Thyroid gland (tissue), 4 donors: ENCODE measurements at regions not wholly inside any gene's neighbourhood (a gene's known extent, or its start where the extent isn't known, plus 50 kb on each side); places are given as distances from the start of the nearest gene placed in this dataset.

ENCODE experiments used
- DNase-seq, 2 donors: peaks; one replicate each; pipeline ENCODE4 v3.0.0-alpha.2; 2019
- H3K27ac ChIP-seq, 3 donors: fragments of 200-600 bp; sonication (generic); 1 replicate in 2 of 3; 2 replicates in 1 of 3; pipeline ENCODE4 v1.5.1; 2016 to 2019; ENCODE audit warnings: mild to moderate bottlenecking in 1 of 3, moderate library complexity in 1 of 3
- H3K27me3 ChIP-seq: fragments of 200-600 bp; sonication (generic); one replicate; pipeline ENCODE4 v1.5.1; 2019
- H3K36me3 ChIP-seq, 2 donors: fragments of 200-600 bp; sonication (generic); one replicate each; pipeline ENCODE4 v1.5.1; 2016 to 2019
- H3K4me1 ChIP-seq, 2 donors: fragments of 200-600 bp; sonication (generic); one replicate each; pipeline ENCODE4 v1.5.1; 2017 to 2019
- H3K4me3 ChIP-seq, 3 donors: fragments of 200-600 bp; sonication (generic); replicated peaks in 1 of 3; 1 replicate in 2 of 3; 2 replicates in 1 of 3; pipeline ENCODE4 v1.5.1; 2016; ENCODE audit warnings: mild to moderate bottlenecking in 1 of 3
- H3K9me3 ChIP-seq: fragments of 200-600 bp; sonication (generic); one replicate; pipeline ENCODE4 v1.5.1; 2017
- CTCF ChIP-seq, 6 experiments: fragments of 200-600 bp in 3 of 6; fragments of 450-650 bp in 3 of 6; sonication (generic) in 3 of 6; IDR thresholded peaks; one replicate each; pipeline ENCODE4 v1.5.1; 2016 to 2019; ENCODE audit warnings: antibody characterized with exemption in 6 of 6, mild to moderate bottlenecking in 2 of 6, inconsistent platforms in 1 of 6, moderate library complexity in 1 of 6
- POLR2A ChIP-seq, 2 donors: fragments of 450-650 bp; IDR thresholded peaks; one replicate each; pipeline ENCODE4 v1.6.1; 2017; ENCODE audit warnings: antibody characterized with exemption in 2 of 2, mild to moderate bottlenecking in 2 of 2, moderate library complexity in 1 of 2
- WGBS, 2 donors: methylation state at CpG; one replicate each; pipeline ENCODE4 v1.1.5; 2017; 5-methylcytosine and 5-hydroxymethylcytosine counted together
- intact Hi-C: fragments of 100-400 bp; cut with DNase I; formaldehyde crosslinking; loops from one replicate; pipeline ENCODE4 v1.15.1; 2023

- intact Hi-C loops = no loop called here
- no peaks in the 10 kb centered on the region for H3K4me1 ChIP-seq
- 74 to 86% methylated on average over 1 of the region's 1 CpG for WGBS, 2 donors
These were observed 616.2 kb downstream of the DNAH5 start for GRCh38 chr5:13328316-13328715.

GRCh38 chr5:13325765-13326164, 618.7 kb downstream of the DNAH5 start:
- intact Hi-C loops = no loop called here
- WGBS, 2 donors = 45 to 49% methylated on average over 1 of the region's 1 CpG
- no peaks in the 10 kb centered on the region for H3K4me1 ChIP-seq
- no peak for DNase-seq
- no peak overlapping the region for H3K27ac ChIP-seq
- no peak overlapping the region for H3K4me3 ChIP-seq
- H3K9me3 ChIP-seq = no peaks in the 10 kb centered on the region
- TF ChIP-seq CTCF (IDR thresholded peaks at IDR 0.05) (no peak), POLR2A (IDR thresholded peaks at IDR 0.05) (no peak)
- no peaks in the 10 kb centered on the region for H3K36me3 ChIP-seq
- no peaks in the 10 kb centered on the region for H3K27me3 ChIP-seq

More at GRCh38 chr5:13328316-13328715, 616.2 kb downstream of the DNAH5 start:
- TF ChIP-seq CTCF (IDR thresholded peaks at IDR 0.05) (no peak), POLR2A (IDR thresholded peaks at IDR 0.05) (no peak)
- no peak for DNase-seq
- H3K27ac ChIP-seq = no peak overlapping the region
- H3K36me3 ChIP-seq = no peaks in the 10 kb centered on the region
- no peaks in the 10 kb centered on the region for H3K27me3 ChIP-seq
- H3K9me3 ChIP-seq = no peaks in the 10 kb centered on the region
- H3K4me3 ChIP-seq = no peak overlapping the region

- TF ChIP-seq CTCF (IDR thresholded peaks at IDR 0.05) (no peak), POLR2A (IDR thresholded peaks at IDR 0.05) (no peak)
- Histone ChIP-seq H3K27ac (no peak overlapping the region), H3K36me3 (no peaks in the 10 kb centered on the region), H3K9me3 (no peaks in the 10 kb centered on the region), H3K27me3 (no peaks in the 10 kb centered on the region), H3K4me3 (no peak overlapping the region), H3K4me1 (no peaks in the 10 kb centered on the region)
- no peak for DNase-seq
- intact Hi-C loops = no loop called here
These were observed 621.7 kb downstream of the DNAH5 start for GRCh38 chr5:13322769-13323168.

GRCh38 chr5:13317654-13318053, 626.8 kb downstream of the DNAH5 start:
- Histone ChIP-seq H3K4me3 (no peak overlapping the region), H3K36me3 (no peaks in the 10 kb centered on the region), H3K27ac (no peak overlapping the region), H3K4me1 (no peaks in the 10 kb centered on the region), H3K27me3 (no peaks in the 10 kb centered on the region), H3K9me3 (no peaks in the 10 kb centered on the region)
- intact Hi-C loops = no loop called here
- TF ChIP-seq CTCF (IDR thresholded peaks at IDR 0.05) (no peak), POLR2A (IDR thresholded peaks at IDR 0.05) (no peak)
- DNase-seq = no peak
- WGBS, 2 donors = 54 to 76% methylated on average over 3 of the region's 3 CpGs

- intact Hi-C loops = no loop called here
These were observed 628.3 kb downstream of the DNAH5 start for GRCh38 chr5:13316176-13316575.

More at GRCh38 chr5:13316176-13316575, 628.3 kb downstream of the DNAH5 start:
- Histone ChIP-seq H3K4me1 (no peaks in the 10 kb centered on the region), H3K36me3 (no peaks in the 10 kb centered on the region), H3K9me3 (no peaks in the 10 kb centered on the region), H3K4me3 (no peak overlapping the region), H3K27ac (no peak overlapping the region), H3K27me3 (no peaks in the 10 kb centered on the region)
- no peak for DNase-seq
- 38 to 43% methylated on average over 2 of the region's 2 CpGs for WGBS, 2 donors
- TF ChIP-seq POLR2A (IDR thresholded peaks at IDR 0.05) = no peak
- TF ChIP-seq CTCF (IDR thresholded peaks at IDR 0.05) = no peak
